OCI-LY1 (cell line): ENCODE measurements at regions not wholly inside any gene's neighbourhood (a gene's known extent, or its start where the extent isn't known, plus 50 kb on each side); places are given as distances from the start of the nearest gene placed in this dataset.

Experiments
- H2AFZ ChIP-seq: fragments of 200-600 bp; sonication (generic), shearing (Covaris generic); 2 replicates; pipeline ENCODE4 v1.6.0; 2014; ENCODE audit warnings: antibody characterized with exemption, mild to moderate bottlenecking, low read length
- H3F3A ChIP-seq: fragments of 200-600 bp; sonication (generic), shearing (Covaris generic); 2 replicates; pipeline ENCODE4 v1.6.0; 2014; ENCODE audit warnings: mild to moderate bottlenecking, antibody characterized with exemption, low read length, moderate library complexity; ENCODE audit not compliant: insufficient read depth
- H3K27ac ChIP-seq: fragments of 200-600 bp; sonication (generic); 2 replicates; pipeline ENCODE4 v1.5.1; 2014; ENCODE audit warnings: low read length, mixed run types, mild to moderate bottlenecking, low read depth; ENCODE audit not compliant: poor library complexity, severe bottlenecking
- H3K27me3 ChIP-seq: fragments of 200-600 bp; sonication (generic); 2 replicates; pipeline ENCODE4 v1.6.0; 2014; ENCODE audit warnings: antibody characterized with exemption, mild to moderate bottlenecking, low read length, moderate library complexity; ENCODE audit not compliant: insufficient read depth
- H3K36me3 ChIP-seq: fragments of 200-600 bp; sonication (generic); 2 replicates; pipeline ENCODE4 v1.6.1; 2014; ENCODE audit warnings: mild to moderate bottlenecking, antibody characterized with exemption, low read length, moderate library complexity, mixed read lengths; ENCODE audit not compliant: insufficient read depth
- H3K4me1 ChIP-seq: fragments of 200-600 bp; sonication (generic); 2 replicates; pipeline ENCODE4 v1.5.1; 2014; ENCODE audit warnings: mild to moderate bottlenecking, low read length, moderate library complexity; ENCODE audit not compliant: insufficient read depth, severe bottlenecking
- H3K4me2 ChIP-seq: fragments of 200-600 bp; sonication (generic), shearing (Covaris generic); 2 replicates; pipeline ENCODE4 v1.6.1; 2014; ENCODE audit warnings: low read length
- H3K4me3 ChIP-seq: fragments of 200-600 bp; sonication (generic); 2 replicates; pipeline ENCODE4 v1.5.1; 2014; ENCODE audit warnings: low read length, low read depth, mild to moderate bottlenecking, mixed read lengths; ENCODE audit not compliant: poor library complexity, severe bottlenecking
- H3K79me2 ChIP-seq: fragments of 200-600 bp; shearing (Covaris generic); 2 replicates; pipeline ENCODE4 v1.6.1; 2016; ENCODE audit warnings: mixed run types, low read length, mixed read lengths; ENCODE audit not compliant: insufficient read depth
- H3K9ac ChIP-seq: fragments of 200-600 bp; sonication (generic), shearing (Covaris generic); 2 replicates; pipeline ENCODE4 v1.6.1; 2014; ENCODE audit warnings: mild to moderate bottlenecking, low read length, mixed read lengths
- H3K9me2 ChIP-seq: fragments of 200-600 bp; sonication (generic), shearing (Covaris generic); 2 replicates; pipeline ENCODE4 v1.6.1; 2014; ENCODE audit warnings: low read depth, mild to moderate bottlenecking, low read length, mixed read lengths
- H3K9me3 ChIP-seq: fragments of 200-600 bp; shearing (Covaris generic); 2 replicates; pipeline ENCODE4 v1.6.1; 2014; ENCODE audit warnings: low read length, mixed read lengths
- H4K20me1 ChIP-seq: fragments of 200-600 bp; sonication (generic), shearing (Covaris generic); 2 replicates; pipeline ENCODE4 v1.6.0; 2016; ENCODE audit warnings: mild to moderate bottlenecking, low read length; ENCODE audit not compliant: insufficient read depth
- EZH2 ChIP-seq: fragments of 200-600 bp; sonication (generic), shearing (Covaris generic); IDR thresholded peaks from 2 replicates; pipeline ENCODE4 v1.8.0; 2017; ENCODE audit warnings: borderline replicate concordance, mixed run types, mild to moderate bottlenecking, antibody characterized with exemption, low read length, moderate library complexity, mixed read lengths
- TF ChIP-seq, protein P1 (sequence below): fragments of 200-600 bp; sonication (generic), shearing (Covaris generic); IDR thresholded peaks from 2 replicates; pipeline ENCODE4 v1.5.1; 2017; ENCODE audit warnings: mild to moderate bottlenecking, antibody characterized with exemption, low read length, moderate library complexity, mixed read lengths

DNA sequence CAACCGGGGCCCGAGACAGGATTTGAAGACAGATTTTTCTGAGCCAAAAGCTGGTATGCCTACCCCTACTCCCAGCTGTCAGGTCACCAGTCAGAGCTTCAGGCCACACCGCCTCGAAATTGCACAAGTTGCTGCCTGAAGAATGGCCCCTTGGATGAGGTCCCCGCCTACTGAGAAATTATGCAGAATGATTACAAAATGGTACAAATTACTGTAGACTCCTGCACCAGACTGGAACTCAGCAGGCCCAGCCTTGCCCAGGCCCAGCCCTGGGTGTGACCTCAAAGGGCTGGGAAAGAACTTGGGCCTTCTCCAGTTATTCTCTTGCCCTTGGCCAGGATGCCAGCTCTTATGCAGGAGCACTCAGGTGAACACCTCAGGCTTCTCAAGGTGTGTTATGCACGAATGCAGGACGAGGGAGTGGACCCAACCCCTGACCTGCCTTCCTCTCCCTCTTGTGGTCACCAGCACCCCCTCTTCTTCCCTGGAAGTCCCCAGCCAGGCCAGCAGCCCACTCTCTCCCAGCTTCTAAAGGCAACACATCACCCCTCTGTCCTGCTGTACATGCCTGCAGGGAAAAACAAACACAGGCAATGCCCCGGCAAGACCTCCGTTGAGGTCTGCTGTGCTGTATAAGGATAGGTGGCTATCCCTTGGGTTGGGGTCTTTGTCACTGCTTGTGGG, 88.7 kb upstream of the NAA20 start:
- no peaks in the 10 kb centered on the region for H3K79me2 ChIP-seq
- no peaks in the 10 kb centered on the region for H4K20me1 ChIP-seq
- no peak overlapping the region for H3K4me2 ChIP-seq
- H3K36me3 ChIP-seq: no peaks in the 10 kb centered on the region
- H3K27me3 ChIP-seq: no peaks in the 10 kb centered on the region
- no peak overlapping the region for H3K27ac ChIP-seq
- H3F3A ChIP-seq: no peaks in the 10 kb centered on the region
- no peaks in the 10 kb centered on the region for H3K4me1 ChIP-seq
- H3K9me2 ChIP-seq: no peaks in the 10 kb centered on the region
- no peaks in the 10 kb centered on the region for H3K9me3 ChIP-seq
- H2AFZ ChIP-seq: no peak overlapping the region
- no peak for TF ChIP-seq EZH2
- TF ChIP-seq, protein P1, sequence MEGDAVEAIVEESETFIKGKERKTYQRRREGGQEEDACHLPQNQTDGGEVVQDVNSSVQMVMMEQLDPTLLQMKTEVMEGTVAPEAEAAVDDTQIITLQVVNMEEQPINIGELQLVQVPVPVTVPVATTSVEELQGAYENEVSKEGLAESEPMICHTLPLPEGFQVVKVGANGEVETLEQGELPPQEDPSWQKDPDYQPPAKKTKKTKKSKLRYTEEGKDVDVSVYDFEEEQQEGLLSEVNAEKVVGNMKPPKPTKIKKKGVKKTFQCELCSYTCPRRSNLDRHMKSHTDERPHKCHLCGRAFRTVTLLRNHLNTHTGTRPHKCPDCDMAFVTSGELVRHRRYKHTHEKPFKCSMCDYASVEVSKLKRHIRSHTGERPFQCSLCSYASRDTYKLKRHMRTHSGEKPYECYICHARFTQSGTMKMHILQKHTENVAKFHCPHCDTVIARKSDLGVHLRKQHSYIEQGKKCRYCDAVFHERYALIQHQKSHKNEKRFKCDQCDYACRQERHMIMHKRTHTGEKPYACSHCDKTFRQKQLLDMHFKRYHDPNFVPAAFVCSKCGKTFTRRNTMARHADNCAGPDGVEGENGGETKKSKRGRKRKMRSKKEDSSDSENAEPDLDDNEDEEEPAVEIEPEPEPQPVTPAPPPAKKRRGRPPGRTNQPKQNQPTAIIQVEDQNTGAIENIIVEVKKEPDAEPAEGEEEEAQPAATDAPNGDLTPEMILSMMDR: no peak
- H3K4me3 ChIP-seq: no peak overlapping the region
- no peak overlapping the region for H3K9ac ChIP-seq

DNA sequence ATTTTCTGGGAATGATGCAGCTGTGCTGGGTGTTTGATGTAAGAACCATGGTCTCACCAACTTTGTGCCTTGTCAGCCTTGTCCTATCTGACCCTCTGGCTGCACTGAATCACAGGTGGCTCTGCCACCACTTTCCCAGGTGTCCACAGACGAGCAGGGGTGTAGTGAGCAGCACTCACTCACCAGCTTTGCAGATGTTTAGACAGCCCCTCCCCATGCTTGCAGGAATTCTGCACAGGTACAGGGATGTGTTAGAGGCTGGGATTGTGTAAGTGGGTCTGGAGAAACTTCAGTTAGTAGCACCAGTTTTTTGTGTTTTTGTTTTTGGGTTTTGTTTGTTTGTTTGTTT, 88.2 kb upstream of the NAA20 start:
- H3K79me2 ChIP-seq: no peaks in the 10 kb centered on the region
- no peak overlapping the region for H3K27ac ChIP-seq
- H4K20me1 ChIP-seq: no peaks in the 10 kb centered on the region
- TF ChIP-seq, protein P1: no peak
- TF ChIP-seq EZH2: no peak
- H3K4me2 ChIP-seq: no peak overlapping the region
- H3K27me3 ChIP-seq: no peaks in the 10 kb centered on the region
- no peaks in the 10 kb centered on the region for H3K4me1 ChIP-seq
- H3K4me3 ChIP-seq: no peak overlapping the region
- no peaks in the 10 kb centered on the region for H3K36me3 ChIP-seq
- H3K9me3 ChIP-seq: no peaks in the 10 kb centered on the region
- no peaks in the 10 kb centered on the region for H3K9me2 ChIP-seq
- H2AFZ ChIP-seq: no peak overlapping the region
- no peak overlapping the region for H3K9ac ChIP-seq
- no peaks in the 10 kb centered on the region for H3F3A ChIP-seq

DNA sequence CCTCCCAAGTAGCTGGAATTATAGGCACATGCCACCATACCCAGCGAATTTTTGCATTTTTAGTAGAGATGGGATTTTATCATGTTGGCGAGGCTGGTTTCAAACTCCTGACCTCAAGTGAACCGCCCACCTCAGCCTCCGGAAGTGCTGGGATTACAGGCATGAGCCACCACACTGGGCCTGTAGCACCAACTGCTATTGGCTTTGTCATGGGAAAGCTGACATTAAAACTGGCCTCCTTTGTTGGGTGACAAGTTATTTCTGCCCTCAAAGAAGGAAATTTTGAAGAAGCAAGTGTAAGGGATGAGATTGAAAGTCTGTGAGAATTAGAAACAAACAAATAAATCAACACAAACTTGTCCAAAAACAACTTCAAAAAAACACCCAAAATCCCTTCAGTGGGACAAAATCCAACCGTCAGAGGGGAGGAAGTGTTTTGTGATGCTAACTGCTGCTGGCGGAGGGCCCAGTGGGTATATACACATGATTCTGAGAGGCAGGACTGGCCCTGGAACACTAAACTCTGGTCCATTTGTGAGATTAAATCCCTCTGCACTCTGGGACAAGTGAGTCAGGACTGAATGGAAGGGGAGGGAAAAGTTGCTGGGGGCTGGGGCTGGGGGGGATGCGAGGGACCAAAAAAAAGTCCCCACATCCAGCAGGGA, 87.5 kb upstream of the NAA20 start:
- Histone ChIP-seq H3K27me3 (no peaks in the 10 kb centered on the region), H3K4me1 (no peaks in the 10 kb centered on the region), H3K9me2 (no peaks in the 10 kb centered on the region), H3K4me3 (no peak overlapping the region), H3K4me2 (no peak overlapping the region), H3K27ac (no peak overlapping the region), H3K9me3 (no peaks in the 10 kb centered on the region), H3K9ac (no peak overlapping the region), H3K79me2 (no peaks in the 10 kb centered on the region), H2AFZ (no peak overlapping the region), H3K36me3 (no peaks in the 10 kb centered on the region), H4K20me1 (no peaks in the 10 kb centered on the region), H3F3A (no peaks in the 10 kb centered on the region)
- no peak for TF ChIP-seq EZH2
- TF ChIP-seq, protein P1: no peak
